ENCODE measurements at regions not wholly inside any gene's neighbourhood (a gene's known extent, or its start where the extent isn't known, plus 50 kb on each side); places are given as distances from the start of the nearest gene placed in this dataset.

DNA sequence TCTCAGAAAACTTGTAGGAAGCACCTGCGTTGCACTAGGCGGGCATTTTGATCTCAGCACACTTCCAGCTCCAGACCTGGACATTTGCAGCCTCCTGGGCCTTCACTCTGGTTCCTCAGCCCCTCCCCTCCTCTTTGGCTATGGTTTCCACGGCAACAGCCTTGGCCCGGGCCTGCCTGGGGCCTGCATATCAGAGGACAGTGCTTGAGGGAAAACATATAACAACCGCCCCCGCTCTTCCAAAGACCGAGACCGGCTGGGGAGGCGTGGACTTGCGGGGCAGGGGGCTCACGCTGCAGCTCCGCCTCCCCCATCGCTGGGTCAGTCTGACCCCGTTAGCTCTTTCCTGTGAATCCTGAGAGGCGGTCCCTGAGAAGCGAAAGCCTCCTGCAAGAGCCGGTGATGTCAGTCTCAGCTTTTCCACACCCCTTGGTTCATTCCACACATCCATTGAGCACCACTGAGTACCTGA is 125.7 kb upstream of the PEG3 start:
- H3K9me3 ChIP-seq (ENCODE audit: insufficient read depth in 2 of 2, low read depth in 1 of 2, low read length in 1 of 2) = peaks cover 61 to 84% of the 10 kb centered on the region in 2 experiments
- H3K79me1 ChIP-seq (ENCODE audit: low read depth, low read length) = no peaks in the 10 kb centered on the region
- no peaks in the 10 kb centered on the region; a peak in 1 of 7 replicates for H3K4me1 ChIP-seq (replicated peaks in 1 of 4; ENCODE audit: control insufficient read depth in 3 of 4, insufficient read depth in 4 of 4, low read length in 3 of 4)
- TF ChIP-seq, protein P1, sequence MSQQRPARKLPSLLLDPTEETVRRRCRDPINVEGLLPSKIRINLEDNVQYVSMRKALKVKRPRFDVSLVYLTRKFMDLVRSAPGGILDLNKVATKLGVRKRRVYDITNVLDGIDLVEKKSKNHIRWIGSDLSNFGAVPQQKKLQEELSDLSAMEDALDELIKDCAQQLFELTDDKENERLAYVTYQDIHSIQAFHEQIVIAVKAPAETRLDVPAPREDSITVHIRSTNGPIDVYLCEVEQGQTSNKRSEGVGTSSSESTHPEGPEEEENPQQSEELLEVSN (IDR thresholded peaks at IDR 0.05) = no peak
- TF ChIP-seq FOSL1 (IDR thresholded peaks at IDR 0.05; ENCODE audit: insufficient read depth, low read depth, low read length) = no peak
- no peak for TF ChIP-seq CEBPB (IDR thresholded peaks at IDR 0.05; ENCODE audit: low read depth, low read length)
- no peak for TF ChIP-seq KDM1A (IDR thresholded peaks at IDR 0.05; ENCODE audit: borderline replicate concordance, low read length)
- TF ChIP-seq HDAC2 (IDR thresholded peaks at IDR 0.05; ENCODE audit: borderline replicate concordance in 1 of 2, low read depth in 2 of 2, low read length in 2 of 2) = no peak
- TF ChIP-seq MAFK (IDR thresholded peaks at IDR 0.05; ENCODE audit: low read depth, low read length) = no peak
- TF ChIP-seq KDM5A (IDR thresholded peaks at IDR 0.05; ENCODE audit: low read length) = no peak
- no peak for TF ChIP-seq SP1 (IDR thresholded peaks at IDR 0.05; ENCODE audit: low read depth, low read length)
- no peak for TF ChIP-seq RNF2 (IDR thresholded peaks at IDR 0.05; ENCODE audit: borderline replicate concordance, low read depth, low read length, missing control alignments, poor library complexity, severe bottlenecking)
- TF ChIP-seq JUND (IDR thresholded peaks at IDR 0.05; ENCODE audit: low read length) = no peak
- no peak overlapping the region for H3K56ac ChIP-seq (replicated peaks; ENCODE audit: insufficient read length, low read depth, low read length)
- no peak overlapping the region for H3K4me3 ChIP-seq (ENCODE audit: extremely low read depth in 1 of 4, insufficient read depth in 2 of 4, low read depth in 3 of 4, low read length in 4 of 4)
- no peak overlapping the region for H2BK12ac ChIP-seq (ENCODE audit: low read depth, low read length)
- no peak overlapping the region for H3K14ac ChIP-seq (ENCODE audit: insufficient read length)
- H4K5ac ChIP-seq (ENCODE audit: insufficient read length, low read depth, low read length) = no peak overlapping the region
- no peak overlapping the region for H4K91ac ChIP-seq (replicated peaks; ENCODE audit: insufficient read length, low read length)
- no peaks in the 10 kb centered on the region for H3K79me2 ChIP-seq (ENCODE audit: control insufficient read depth in 1 of 2, insufficient read depth in 2 of 2, low read length in 2 of 2)
- H3K27me3 ChIP-seq (replicated peaks in 1 of 4; ENCODE audit: control insufficient read depth in 3 of 4, extremely low read depth in 1 of 4, insufficient read depth in 3 of 4, low read length in 3 of 4) = no peaks in the 10 kb centered on the region
- H3K9ac ChIP-seq (replicated peaks in 1 of 4; ENCODE audit: extremely low read depth in 1 of 4, low read depth in 3 of 4, low read length in 3 of 4) = no peak overlapping the region
- H4K20me1 ChIP-seq (replicated peaks in 1 of 2; ENCODE audit: control insufficient read depth in 1 of 2, insufficient read depth in 2 of 2, low read length in 2 of 2) = no peaks in the 10 kb centered on the region
- WGBS, 2 experiments (ENCODE audit: extremely low coverage in 1 of 2, insufficient coverage in 1 of 2, insufficient read length in 1 of 2, insufficient replicate concordance in 2 of 2, low coverage in 1 of 2, low lambda C conversion rate in 2 of 2, missing lambda C conversion rate in 1 of 2) = 81% methylated on average over 17 of the region's 17 CpGs; no CpG with 5 or more reads in 1 of the 2 experiments
- no peak overlapping the region for H2BK15ac ChIP-seq (ENCODE audit: low read length)
- H3K4me2 ChIP-seq (ENCODE audit: insufficient read depth in 1 of 2, low read depth in 2 of 2, low read length in 2 of 2) = no peak overlapping the region
- ChIA-PET CTCF (ENCODE audit: partially characterized antibody) (no interaction called here), POLR2A (ENCODE audit: partially characterized antibody) (no interaction called here)
- no peak overlapping the region for H3K23ac ChIP-seq (ENCODE audit: insufficient read length)
- DNase-seq (ENCODE audit: low read depth in 1 of 2, low spot score in 2 of 2) = no peak
- H4K8ac ChIP-seq (ENCODE audit: extremely low read depth, insufficient read depth, low read length) = no peak overlapping the region
- H2AK5ac ChIP-seq (ENCODE audit: low read depth, low read length) = no peak overlapping the region
- no peaks in the 10 kb centered on the region; the same call in 1 of the 2 replicates for H3K23me2 ChIP-seq (ENCODE audit: low read depth, low read length)
- H2BK120ac ChIP-seq (replicated peaks; ENCODE audit: low read depth, low read length) = no peak overlapping the region
- no peak overlapping the region for H3K18ac ChIP-seq (ENCODE audit: extremely low read depth, low read length)
- no peak overlapping the region for H2BK20ac ChIP-seq (ENCODE audit: low read length)
- no peak overlapping the region for H2AFZ ChIP-seq (ENCODE audit: low read length)
- H3K4ac ChIP-seq (replicated peaks; ENCODE audit: insufficient read length, low read depth, low read length) = no peak overlapping the region
- H3K36me3 ChIP-seq (ENCODE audit: control insufficient read depth in 2 of 4, insufficient read depth in 4 of 4, low read length in 3 of 4) = no peaks in the 10 kb centered on the region
- H2BK5ac ChIP-seq (ENCODE audit: low read depth, low read length) = no peak overlapping the region
- no peak for FAIRE-seq
- no peak overlapping the region for H3K27ac ChIP-seq (ENCODE audit: low read depth, low read length)
